NCI-H2196 (cell line): ENCODE measurements at regions not wholly inside any gene's neighbourhood (a gene's known extent, or its start where the extent isn't known, plus 50 kb on each side); places are given as distances from the start of the nearest gene placed in this dataset.

Experiments used
- DNase-seq: peaks from one replicate; lab custom pipeline; 2025; ENCODE audit not compliant: unreplicated experiment; lab: John Stamatoyannopoulos, UW

DNA sequence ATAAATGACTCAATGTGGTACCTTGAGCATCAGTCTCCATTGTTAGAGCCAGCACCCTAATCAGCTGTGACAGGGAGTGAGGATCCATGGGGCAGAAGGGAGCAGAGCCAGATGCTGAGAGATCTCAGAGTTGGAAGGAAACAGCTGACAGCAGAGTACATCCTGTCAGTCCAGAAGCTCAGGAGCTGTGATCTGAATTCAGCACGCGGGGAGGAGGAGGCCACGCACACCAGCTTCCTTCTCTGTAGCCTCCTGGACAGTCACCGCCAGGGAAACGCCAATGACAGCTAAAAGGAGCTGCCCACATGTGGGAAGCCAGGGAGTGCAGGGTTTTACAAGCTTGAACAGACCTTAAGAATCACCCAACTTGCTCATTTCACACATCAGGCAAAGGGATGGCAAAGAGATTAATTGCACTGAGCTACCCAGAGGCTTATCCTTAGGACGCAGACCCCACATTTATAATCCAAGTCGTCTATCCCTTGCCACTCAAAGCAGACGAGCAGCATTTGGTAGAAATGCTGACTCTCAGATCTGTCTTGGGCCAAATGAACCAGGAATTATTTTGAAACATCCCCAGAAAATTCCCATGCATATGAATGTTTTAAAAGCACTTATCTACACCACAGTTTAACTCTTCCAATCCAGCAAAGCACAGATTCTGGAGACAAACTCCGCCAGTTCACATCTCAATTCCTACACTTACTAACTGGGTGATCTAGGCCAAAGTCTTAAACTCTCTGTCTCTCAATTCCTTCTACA is 322.6 kb upstream of the TMTC1 start:
- DNase-seq, result no peak

DNA sequence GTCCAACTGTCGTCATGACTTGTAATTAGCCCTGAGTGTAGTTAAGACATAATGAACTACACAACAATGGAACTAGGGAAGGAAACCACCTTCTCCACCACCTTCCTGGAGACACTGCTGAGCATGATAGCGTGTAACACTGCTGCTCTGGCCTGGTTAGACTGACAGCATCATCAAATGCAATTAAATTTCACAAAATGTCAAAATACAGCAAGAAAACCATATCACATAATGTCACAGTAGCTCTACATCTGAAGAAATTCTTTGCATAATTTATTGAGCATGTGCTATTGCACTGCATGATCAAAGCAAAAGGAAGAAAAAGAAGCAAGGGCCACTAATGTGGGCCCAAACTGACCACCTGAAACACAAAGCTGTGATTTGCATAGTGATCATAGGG is 321.8 kb upstream of the TMTC1 start:
- no peak for DNase-seq

DNA sequence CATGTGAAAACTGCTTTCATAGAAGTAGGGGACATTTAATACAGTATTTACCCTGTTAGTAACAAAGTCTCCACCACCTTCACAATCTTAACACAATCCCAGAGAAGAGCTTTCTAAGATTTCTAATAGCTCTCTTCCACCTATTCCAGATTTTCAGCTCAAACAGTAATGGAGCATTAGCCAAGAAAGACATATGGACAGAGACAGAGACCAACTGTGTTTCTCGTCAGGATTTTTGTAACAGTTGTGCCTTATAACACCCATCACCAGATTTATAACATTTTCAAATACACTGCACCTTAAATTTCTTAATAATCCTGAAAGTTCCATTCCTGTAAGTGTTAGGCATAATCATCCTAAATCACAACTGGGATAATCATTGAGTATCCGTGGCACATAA is 321.2 kb upstream of the TMTC1 start:
- no peak for DNase-seq

DNA sequence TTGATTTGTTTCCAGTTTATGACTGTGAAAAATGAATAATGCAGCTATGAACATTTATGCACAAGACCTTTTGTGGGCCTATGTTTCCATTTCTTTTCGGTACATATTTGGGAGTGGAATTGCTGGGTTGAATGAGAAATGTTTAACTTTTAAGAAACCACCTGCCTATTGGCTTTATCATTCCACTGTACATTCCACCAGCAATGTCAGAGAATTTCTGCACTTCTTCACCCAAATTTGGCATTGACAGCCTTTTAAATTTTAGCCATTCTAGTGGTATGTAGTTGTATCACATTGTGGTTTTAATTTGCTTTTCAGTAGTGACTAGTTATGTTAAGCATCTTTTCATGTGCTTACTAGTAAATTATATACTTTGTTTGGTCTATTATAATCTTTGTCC is 317.0 kb upstream of the TMTC1 start:
- DNase-seq, result no peak

DNA sequence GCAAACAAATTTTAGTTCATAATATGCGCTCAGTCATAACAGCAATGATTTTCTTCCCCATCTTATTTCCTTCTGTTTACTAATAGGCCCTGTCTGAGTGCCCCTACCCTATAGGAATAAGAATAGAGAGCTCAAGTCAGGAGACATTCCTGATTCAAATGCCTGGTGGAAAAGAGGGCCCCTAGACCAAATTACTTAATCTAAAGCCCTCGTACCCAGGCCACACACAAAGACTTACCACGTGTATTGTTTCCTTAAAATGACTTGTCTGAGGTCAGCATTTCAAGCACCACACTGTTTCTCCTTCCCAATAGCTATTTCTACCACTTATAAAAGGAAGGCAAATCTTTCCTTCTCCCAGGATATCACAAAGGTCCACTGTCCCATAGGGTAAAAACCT is 314.9 kb upstream of the TMTC1 start:
- DNase-seq, result no peak

DNA sequence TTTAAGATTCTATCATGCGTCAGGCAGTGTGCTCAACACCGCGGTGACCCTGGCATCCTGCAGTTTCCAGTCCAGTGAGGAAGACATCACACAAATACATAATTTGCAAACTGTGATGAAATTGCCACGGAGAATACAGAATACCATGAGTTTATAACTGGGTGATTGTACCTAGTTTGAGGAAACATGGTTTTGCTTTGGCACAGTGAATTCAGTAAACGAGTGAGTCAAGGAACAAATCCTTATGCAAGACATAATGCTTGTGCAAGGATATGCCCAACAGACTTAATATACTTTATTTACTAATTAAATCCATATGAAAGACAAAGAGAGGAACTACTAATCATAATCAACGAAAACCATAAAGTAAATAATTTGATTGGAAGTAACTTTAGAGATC is 311.8 kb upstream of the TMTC1 start:
- DNase-seq, result no peak

DNA sequence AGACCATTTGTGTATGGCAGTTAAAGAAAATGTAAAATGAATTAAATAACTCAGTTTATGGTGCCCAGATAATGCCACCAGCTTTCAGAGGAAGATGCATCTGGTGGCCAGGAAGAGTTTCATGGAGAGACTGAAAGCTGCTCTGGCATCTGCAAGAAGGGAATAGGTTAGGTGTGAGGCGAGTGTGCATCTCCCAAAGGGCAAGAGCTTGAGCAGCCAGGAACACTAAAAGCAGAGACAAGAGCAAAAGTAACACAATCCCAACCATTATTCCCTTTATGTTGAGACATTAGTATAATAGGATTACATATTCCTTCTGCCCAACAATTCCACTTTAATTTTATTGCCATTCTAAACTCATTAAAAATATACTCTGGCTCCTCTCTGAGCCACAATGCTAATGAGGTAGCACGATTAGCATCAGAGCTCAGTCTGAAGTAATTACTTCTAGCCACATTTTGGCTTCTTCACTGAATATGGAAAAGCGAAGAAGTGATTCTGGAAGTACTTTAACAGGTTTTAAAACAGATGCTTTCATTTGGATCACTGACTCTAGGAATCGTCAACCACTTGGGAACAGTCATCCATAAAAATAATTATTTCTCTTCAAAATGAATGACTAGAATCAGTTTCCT is 309.4 kb upstream of the TMTC1 start:
- DNase-seq, result no peak

DNA sequence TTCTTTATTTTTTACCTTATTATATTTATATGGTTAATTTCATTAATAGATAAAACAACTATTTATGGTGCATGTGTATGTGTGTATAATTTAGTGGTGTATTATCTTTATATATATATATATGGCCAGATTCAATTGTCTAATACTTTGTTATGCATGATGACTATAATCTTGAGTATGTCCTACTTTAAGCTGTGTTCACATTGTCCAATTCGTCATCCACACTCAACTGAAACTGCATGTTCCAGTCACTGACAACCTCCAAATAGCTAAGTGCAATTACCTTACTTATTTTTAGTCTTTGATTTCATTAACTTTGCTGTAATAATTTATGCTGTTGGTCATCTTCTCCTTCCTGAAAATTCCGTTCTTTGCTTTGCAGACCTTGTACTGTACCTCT is 306.5 kb upstream of the TMTC1 start:
- DNase-seq, result no peak

DNA sequence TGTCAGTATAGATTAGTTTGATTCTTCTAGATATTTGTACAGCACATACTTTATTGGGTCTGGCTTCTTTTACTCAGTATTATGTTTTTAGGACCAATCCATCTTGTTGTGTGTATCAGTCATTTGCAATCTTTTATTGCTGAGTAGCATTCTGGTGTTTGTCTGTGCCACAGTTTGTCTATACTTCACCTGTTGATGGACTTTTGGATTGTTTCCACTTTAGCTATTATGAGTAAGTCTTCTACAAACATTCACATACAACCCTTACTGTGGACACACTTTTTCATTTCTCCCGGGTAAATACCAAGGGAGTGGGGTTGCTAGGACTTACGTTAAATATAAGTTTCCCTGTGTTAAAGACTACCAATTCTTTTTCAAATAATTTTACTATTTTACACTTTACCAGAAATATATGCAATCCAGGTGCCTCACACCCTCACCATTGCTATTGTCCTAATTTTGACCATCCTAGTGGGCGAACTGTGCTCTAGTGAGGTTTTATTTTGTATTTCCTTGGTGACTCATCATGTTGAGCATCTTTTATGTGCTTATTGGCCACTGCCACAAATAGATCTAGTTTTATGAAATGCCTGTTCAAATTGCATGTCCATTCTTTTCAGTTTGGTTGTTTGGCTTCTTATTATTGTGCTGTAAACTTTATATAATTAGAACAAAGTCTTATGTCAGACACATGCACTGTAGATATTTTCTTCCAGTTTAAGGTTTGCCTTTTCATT is 304.7 kb upstream of the TMTC1 start:
- no peak for DNase-seq

DNA sequence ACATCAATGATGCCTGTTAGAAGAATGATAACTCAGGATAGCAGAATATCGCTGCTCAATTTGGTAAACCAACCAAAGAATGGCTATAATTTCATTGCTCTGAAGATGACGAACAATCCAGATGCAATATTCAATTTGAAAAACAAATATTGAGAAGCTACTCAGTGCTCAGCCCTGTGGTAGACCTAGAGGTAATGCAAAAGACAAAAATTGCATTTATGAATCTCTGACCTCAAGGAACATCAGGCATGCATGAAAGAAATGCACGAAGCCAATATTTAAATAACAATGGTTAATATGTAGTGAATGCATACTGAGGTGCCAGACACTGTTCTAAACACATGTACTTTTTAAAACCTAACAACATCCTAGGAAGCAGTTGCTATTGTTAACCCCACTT is 298.6 kb upstream of the TMTC1 start:
- no peak for DNase-seq

DNA sequence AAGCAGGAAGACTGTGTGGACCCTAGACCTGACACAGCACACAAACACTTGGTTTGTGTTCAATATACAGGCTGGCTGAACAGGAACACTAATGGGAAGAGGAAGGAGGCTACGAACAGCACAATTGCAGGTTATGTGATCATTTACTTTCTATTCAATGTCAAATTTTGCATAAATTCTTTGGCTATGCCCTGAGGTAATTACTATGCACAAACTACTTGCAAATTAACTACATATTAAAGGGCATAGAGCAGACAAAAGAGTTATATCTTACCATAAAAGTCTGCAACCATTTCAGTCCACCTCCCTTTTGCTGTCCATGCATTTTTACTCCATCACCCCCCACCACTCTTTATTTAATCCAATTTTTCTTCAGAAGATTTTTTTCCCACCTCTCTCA is 291.2 kb upstream of the TMTC1 start:
- DNase-seq, result no peak

DNA sequence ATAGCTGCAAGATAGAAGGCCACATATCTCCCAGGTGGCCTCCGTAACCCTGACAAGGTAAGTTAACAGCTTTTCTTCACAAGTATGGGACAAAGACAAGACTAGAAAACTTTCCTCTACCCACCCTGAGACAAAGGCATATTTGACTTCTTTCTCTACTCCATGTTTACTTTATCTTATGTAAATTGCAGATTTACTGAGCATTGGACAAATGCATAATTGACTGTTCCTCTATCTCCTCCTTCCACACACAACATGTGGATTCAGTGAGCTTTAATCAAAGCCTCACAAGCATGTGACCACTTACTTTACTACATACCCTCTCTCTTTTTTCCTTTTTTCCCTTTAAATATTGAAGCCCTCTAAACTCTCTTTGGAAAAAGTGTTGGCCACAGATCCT is 289.1 kb upstream of the TMTC1 start:
- DNase-seq, result no peak

DNA sequence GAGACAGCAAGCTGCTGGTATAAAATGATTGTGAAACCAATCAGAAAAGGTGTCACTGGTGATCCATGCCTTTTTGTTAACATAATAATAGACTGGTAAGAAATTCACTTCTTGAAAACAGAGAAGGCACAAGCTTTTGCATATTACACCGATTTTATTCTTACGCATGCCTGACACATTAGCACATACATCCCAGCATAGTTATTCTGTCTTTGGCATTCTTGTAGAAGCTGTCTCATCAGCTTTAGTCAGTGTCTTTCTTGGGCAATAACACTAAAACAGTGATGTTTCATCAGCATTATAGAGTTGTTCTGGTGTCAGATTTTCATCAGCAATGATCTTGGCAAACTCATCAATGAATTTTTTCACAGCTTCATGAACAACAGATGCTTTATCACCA is 283.4 kb upstream of the TMTC1 start:
- no peak for DNase-seq

DNA sequence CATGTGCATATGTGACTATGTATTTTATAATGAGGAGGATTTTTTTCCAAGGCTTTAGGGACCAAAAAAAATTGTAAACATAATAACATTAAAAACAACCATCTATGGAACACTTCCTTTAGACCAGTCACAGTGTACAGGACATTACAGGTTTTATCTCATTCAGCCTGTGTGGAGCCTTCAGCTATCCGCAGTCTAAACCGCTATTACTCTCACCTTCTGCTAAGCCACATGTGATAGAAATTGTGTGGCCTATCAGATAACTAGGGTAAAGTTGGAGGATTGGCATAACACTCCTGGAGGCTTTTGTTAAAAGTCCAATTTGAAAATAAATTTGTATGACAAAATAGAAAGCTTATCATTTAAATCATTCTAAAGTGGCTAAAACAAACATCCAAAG is 281.2 kb upstream of the TMTC1 start:
- DNase-seq, result no peak

DNA sequence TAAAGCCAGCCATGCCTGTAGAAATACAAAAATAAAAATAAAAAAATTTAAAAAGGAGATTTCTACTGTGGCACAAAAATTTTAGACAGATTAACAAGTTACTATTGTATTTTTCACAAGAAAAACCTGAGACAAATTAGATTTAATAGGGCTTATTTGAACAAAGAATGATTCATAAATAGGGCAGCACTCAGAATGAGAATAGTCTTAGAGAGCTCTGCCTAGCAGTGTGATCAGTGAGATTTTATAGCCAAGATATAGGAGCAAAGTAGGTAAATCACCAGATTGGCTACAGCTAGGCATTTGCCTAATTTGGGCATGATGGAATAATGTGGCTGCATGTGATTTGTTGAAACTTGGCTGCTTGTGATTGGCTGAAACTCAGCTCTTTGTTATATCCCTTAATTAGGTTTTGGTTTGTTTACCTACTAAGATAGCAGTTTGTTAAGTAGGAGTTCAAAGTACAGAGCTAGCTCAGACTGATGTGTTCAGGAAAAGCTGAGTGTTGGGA is 279.7 kb upstream of the TMTC1 start:
- no peak for DNase-seq

DNA sequence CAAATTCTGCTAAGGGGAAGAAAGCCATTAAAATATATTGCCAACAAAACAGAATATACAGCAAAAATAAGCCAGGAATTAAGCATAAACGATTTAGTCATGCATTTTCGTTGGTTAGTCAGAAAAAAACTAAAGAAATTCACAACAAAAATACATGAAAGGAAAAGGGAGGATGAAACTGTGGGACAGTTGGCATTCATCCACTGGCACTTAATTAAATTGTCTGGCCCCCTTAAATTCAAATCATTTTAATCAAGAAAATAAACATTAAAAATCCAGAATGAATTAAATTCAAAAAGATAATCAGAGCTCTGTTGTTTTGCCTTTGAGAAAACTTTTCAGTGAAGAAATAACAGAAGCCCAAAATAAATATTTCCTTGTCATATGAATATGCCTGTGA is 264.6 kb upstream of the TMTC1 start:
- DNase-seq, result no peak

DNA sequence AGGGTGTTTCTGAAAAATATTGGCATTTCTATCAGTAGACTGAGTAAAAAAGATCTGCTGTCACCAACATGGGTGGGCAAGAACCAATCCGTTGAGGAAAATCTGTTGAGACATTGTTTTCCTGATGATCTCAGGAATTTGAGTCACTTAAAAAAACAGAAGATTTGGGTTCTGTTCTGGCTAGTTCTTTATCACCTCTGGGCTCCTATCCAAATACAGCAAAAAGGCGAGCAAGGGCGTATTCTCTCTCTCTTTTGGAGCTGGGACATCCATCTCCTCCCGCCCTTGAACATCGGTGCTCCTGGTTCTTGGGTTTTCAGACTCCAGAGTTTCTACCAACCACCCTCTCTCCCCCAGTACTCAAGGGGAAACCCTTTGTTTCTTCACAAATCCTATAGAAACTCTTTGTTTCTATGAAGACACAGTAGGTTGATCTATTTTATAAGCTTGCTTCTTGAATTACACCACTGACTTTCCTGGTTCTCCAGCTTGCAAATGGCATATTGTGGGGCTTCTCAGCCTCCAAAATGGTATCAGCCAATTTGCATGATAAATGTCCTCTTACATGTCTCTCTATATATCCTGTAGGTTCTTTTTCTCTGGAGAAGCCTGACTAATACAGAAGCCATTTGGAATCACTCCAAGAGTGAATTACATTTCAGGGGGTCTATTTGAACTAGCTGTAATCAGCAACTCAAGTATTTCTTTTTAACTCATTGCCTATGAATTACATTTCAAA is 263.9 kb upstream of the TMTC1 start:
- DNase-seq, result no peak

DNA sequence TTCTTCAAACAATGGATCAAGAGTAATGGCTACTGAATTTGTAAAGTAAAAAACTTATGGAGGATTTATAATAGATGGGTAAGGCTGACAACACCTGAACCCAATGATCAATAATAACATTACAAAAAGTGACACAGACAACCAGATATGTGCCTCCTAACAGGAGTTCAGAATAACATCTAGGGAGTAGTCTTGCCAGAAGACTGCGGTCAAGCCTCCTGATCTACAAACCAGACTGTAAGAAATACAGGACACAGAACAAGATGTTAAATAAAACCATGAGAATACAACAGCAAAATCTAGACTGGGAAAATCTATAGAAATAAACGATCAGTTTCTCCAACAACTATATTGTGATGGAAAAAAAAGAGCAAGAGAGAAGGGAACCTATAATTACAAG is 262.6 kb upstream of the TMTC1 start:
- no peak for DNase-seq

DNA sequence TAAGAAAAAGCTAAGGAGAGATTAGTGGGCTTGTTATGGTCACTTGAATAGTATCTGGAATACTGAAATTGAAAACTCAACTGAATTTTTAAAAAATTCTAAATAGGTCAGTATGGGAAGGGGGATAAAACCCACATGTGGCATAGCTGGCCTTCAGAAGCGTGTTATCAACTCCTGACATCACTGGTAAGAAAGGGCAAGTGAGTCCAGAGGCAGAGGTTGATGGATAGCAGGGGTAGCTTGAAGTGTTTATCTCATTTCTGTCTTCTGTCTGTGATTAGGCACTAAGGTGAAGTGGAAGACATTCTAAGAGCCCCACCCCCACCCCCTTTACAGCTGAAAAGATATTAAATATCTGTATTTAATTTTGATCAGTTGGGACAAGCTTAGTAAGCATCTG is 261.4 kb upstream of the TMTC1 start:
- DNase-seq, result no peak

DNA sequence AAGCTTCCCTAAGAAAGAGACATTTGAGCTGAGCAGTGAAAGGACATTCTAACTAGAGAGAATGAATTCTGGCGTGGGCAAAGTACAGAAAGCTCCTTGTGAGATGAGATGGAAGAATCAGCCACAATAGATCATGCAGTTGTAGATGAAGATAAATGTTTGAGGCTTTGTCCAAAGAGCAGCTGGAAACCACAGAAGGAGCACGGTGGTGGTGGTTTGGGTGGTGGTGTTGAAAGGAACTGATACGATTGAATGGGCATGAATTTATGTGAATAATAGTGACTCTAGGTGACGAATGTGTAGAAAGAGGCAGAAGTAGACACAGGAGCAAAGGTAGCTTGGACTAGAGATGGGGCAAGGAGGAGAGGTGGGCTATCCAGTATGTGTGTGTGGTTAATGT is 260.5 kb upstream of the TMTC1 start:
- DNase-seq, result no peak

DNA sequence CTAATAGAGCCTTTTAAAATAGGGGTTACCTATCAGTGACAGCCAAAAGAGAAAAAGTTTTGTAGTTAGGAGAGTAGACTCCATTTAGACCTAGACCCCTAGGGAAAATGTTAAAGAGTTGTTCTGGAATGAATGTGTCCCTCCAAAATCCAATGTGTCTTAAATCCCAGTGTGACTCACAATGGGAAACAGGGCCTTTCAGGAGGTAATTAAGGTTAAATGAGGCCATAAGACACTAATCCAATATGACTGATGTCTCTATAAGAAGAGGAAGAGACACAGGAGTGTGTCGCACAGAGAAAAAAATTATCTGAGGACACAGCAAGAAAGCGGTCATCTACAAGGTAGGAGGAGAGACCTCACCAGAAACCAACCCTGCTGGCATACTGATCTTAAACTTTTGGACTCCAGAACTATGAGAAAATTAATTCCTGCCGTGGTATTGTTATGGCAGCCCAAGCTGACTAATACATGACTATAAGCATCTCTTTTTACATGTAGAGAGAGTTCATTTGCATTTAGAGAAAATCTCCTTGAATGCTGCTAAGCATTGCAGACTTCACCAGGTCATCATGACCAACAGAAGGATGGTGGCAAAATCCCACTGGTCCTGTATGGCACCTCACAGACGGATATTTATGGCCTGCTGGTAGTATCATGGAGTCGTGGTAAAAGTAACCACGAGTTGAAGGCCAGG is 259.6 kb upstream of the TMTC1 start:
- DNase-seq, result no peak
